ENCODE measurements at regions not wholly inside any gene's neighbourhood (a gene's known extent, or its start where the extent isn't known, plus 50 kb on each side); places are given as distances from the start of the nearest gene placed in this dataset.

GRCh38 chr7:47724335-47724982 lies 142.5 kb upstream of the TNS3 start:
- peak; percentile 49 for DNase-seq (ENCODE audit: low read depth, low spot score)

DNA sequence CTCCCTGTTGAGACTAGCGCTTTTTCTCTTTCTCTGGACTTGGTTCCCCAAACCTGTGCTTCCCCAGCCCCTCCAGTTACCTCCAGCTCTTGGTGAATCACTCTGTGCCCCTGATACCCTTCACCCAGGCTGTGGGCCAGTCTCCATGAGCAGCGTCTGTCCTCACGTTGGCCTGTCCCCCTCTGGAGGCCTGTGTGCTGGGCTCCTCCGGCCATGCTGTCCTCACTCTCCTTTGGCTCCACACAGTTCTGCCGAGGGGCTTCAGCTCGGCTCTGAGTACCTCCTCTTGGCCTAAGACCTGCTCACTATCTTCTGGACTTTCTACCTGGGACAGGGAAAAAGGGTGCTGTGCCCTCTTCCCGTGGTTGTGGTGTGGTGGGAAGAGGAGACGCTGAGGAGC lies 140.2 kb upstream of the TNS3 start:
- no peak for DNase-seq (ENCODE audit: low read depth, low spot score)

GRCh38 chr7:47721670-47722069 lies 139.8 kb upstream of the TNS3 start:
- no peak for DNase-seq (ENCODE audit: low read depth, low spot score)

GRCh38 chr7:47720907-47721244 lies 139.0 kb upstream of the TNS3 start:
- DNase-seq (ENCODE audit: low read depth, low spot score) = no peak

DNA sequence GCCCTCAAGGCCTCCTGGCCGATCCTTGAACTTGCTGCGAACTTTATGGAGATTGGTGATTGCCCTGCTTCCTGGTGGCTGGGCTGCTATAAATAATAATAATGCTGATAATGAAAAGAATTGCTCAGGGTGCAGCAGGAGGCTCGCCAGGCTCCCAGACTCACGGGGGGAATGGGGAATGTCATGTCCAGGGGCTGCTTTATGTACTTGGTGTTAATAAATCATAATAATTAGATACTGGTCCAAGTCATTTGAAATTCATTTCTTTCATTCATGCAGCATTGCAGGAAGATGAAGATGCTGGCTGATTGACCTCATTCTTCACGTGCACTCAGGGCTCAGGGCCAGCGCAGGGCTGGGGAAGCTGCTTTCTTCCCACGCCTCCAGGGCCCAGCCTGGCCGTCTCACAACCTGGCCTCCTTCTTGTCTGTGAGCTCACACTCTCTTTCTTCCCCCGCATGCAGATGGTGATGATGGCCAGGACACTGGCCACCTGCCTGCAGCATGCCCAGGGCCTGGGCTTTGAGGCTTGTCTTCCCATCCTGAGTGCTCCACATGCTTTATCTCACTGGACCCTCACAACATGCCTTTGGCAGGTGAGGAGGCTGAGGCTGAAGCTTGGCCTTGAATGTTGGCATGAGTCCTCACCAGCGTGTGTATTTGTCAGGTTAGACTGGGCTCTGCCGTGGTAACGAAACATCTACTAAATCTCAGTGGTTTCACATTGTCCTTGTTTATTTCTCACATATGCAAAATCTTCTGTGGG lies 138.4 kb upstream of the TNS3 start:
- DNase-seq (ENCODE audit: low read depth, low spot score) = no peak

- no peak for DNase-seq (ENCODE audit: low read depth, low spot score)
Measured at GRCh38 chr7:47719675-47720074, 137.8 kb upstream of the TNS3 start.

DNA sequence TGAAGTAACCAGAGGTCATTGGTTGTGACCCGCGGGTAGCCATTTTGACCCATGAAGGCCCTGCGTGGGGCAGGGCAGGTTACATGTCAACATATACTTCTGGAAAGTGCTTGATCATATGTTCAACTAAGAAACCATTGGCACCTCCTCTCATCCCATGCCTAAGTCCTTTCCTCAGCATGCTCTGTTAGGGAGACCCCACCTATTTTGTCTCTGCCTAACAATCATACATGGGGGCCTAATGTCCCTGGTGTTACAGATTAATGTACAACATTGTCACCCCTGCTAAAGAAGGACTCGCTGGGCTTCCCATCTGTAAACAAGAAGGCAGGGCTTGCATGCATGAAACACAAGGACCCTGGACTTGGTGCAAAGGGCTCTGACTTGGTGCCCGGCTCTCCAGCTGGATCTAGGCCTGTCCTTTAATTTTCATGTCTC lies 133.7 kb upstream of the TNS3 start:
- DNase-seq (ENCODE audit: low read depth, low spot score) = no peak

DNA sequence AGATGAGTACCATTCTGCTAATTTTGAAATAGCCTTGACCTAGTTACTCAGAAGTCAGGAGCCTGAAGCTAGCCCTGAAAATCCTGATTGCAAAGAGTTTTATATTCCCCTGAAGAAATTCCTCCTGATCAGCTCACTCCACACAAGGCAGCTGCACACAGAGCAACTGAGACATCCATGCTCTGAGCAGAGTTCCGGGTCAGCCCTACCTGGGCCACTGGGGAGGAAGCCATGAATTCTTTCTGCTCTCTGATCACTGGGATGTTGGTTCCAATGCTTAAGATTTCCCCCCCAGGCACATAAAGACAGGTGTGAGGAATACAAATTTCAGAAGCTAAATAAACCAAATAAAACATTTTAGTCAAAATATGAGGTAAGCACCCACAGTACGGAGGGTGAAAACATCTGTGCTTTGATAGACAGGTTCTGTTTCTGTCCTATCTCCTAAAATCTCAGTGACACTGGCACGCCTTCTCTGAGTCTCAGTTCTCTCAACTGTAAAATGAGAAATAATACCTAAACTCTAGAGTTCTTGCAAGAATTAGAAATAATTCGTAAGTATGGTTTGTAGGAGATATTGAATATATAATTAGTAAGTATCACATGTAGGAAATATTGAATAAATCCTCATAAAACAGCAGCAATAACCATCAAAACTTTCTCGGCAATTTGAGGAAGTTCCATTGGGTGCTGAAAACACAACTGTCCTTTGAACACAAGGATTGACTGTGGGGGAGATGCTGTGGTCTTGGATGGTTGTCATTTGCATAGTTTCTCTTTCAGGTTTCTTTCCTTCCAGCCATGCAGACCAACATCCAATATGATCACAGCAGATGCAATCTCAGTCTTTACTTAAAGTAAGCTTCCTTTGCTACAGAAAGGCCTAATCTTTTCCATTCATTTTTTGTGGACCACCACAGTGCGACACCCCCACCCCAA lies 133.0 kb upstream of the TNS3 start:
- no peak for DNase-seq (ENCODE audit: low read depth, low spot score)

DNA sequence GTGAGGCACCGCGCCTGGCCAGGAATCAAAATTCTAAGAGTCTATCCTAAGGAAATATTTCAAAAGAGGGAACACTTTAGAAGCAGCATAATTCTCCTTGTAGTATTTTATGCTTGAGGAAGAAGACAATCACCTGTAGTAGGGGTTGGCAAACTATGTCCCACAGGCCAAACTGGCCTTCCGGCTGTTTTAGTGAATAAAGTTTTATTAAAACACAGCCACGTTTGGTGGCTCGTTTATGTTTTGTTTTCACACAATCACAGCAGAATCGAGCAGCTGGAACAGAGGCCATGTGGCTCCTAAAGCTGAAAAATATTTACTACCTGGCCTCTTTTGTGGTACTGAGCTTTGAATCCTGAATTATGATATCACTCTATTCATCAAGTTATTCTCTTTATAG lies 131.7 kb upstream of the TNS3 start:
- DNase-seq (ENCODE audit: low read depth, low spot score) = no peak

DNA sequence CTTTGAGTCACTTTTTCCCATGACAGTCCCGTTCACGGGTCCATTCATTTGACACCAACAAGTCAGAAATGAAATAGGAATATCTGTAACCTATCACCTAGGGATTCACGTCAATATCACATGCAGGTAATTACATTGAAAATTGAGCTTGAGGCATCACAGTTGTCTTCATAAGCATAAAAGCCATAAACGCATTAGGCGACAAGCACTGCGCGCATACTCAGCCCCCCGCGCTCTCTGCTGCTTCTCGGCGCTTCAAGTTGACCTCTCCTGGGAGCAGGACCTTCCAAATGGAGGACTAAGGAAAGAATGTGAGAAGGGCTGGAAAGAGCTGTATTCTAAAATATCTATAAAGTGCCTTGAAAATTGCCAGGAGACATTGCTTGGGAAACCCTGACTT lies 130.5 kb upstream of the TNS3 start:
- DNase-seq (ENCODE audit: low read depth, low spot score) = no peak

DNA sequence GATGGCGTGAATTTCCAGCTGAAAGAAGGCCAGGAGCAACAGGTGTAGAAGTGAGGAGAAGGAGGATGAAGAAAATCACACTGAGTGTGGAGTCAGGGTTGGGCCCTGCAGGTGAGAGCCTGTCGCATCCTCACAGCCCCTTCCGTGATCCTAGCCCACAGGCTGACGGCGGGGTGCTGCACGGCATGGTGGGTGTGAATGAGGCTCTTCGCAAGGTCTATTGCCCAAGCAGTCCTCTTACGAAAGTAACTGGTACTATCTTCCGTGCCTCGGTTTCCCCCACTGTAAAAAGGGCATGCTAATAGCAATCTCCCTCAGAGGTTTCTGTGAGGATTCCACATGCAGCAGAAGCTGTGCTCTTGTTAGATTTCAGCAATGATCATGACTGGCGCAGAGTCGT lies 129.9 kb upstream of the TNS3 start:
- no peak for DNase-seq (ENCODE audit: low read depth, low spot score)

DNA sequence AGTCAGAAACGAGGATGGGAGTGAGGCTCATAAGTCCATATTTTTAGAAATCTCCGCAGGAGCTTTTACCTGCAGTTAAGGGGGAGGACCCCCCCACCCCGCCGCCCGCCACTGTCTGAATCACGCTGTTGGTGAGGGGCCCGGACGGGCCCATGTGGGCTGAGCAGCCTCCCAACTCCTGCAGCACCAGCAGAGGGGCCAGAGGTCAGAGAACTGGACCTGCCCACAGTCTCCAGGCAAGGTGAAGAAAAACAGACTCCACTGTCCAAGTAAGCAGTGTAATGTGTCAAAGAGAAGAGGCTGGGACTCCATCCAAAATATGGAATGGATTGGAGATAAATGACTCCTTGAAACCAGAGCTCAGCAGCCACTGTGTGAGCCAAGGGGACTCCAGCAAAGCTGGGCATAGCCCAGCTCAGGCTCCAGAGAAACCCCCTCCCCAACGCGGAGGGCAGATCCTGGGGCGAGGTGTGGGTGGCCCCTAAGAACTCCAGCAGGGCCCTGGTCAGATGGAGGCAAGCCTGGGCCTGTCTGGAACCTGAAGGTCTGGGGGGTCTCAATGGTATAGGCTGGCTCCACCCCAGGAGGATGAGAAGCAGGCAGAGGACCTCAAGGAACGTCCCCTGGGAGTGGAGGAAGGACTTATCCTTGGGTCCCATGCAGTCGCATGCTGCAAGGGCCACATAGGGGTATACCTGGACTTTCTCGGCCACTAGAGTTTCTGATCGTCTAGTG lies 128.5 kb upstream of the TNS3 start:
- no peak for DNase-seq (ENCODE audit: low read depth, low spot score)

- no peak for DNase-seq (ENCODE audit: low read depth, low spot score)
Measured at GRCh38 chr7:47709451-47709850, 127.5 kb upstream of the TNS3 start.

- no peak for DNase-seq (ENCODE audit: low read depth, low spot score)
Measured at GRCh38 chr7:47709051-47709450, 127.1 kb upstream of the TNS3 start.

DNA sequence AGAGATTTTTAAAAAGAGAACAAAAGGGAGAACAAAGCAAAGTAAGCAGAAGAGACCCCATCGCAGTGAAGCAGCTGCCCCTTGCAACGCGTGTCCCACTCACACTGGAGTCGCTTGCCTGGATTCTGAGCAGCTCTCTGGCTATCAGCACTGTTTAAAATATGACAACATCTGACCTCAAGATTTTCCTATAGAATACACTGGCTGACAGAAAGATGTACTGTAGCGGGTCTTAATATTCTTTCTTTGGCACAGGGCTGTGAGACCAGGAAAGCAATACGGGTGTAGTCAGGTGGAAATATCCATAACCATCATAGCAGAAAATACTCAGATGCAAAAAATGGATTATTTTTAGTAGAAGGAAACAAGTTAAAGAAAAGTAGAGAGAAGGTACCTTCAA lies 125.7 kb upstream of the TNS3 start:
- no peak for DNase-seq (ENCODE audit: low read depth, low spot score)

- no peak for DNase-seq (ENCODE audit: low read depth, low spot score)
Measured at GRCh38 chr7:47704936-47705335, 123.0 kb upstream of the TNS3 start.

GRCh38 chr7:47702080-47702479 lies 120.2 kb upstream of the TNS3 start:
- no peak for DNase-seq (ENCODE audit: low read depth, low spot score)

DNA sequence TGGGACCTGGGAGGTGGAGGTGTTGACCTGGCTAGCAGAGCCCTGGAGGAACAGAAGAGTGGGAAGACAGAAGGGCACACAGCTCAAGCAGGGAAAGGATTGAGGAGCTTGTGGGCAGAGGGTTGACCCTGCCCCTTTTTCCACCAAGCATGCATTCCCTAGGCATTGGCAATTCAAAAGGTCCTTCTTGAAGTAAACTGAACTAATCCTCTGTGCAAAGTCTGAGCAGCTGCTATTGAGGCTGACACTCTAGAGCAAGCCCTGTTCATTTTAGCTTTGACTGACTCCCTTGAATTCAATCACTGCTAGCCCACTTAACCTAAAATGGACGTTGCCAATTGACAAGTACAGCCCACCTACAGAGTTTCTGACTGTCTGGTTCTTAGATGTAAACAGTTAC lies 116.5 kb upstream of the TNS3 start:
- DNase-seq (ENCODE audit: low read depth, low spot score) = no peak

- no peak for DNase-seq (ENCODE audit: low read depth, low spot score)
Measured at GRCh38 chr7:47697543-47697942, 115.6 kb upstream of the TNS3 start.

DNA sequence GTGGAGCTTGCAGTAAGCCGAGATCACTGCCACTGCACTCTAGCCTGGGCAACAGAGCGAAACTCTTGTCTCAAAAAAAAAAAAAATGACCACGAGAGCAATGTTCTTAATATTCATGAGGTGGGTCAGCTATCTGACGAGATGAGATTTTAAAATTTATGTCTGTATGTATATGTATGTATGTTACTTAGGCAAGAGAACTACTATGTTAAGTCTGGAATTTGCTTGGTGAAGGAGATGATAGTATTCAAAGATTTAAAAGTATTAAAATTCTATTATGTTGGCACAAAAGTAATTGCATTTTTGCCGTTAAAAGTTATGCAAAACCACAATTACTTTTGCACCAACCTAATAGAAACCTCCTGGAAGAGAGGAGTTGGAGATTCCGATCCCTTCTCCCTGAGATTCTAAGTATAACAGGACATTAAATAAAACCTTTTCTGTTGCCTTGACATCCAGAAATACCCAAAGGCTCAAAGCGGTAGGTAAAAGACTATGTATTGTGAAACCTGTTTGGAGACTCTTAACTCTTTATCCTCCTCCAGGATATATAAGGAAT lies 114.3 kb upstream of the TNS3 start:
- no peak for DNase-seq (ENCODE audit: low read depth, low spot score)

GRCh38 chr7:47693216-47693615 lies 111.3 kb upstream of the TNS3 start:
- no peak for DNase-seq (ENCODE audit: low read depth, low spot score)
